CD4-positive, alpha-beta T cell treated with Interferon alpha-2 for 1 hour (primary cell): ENCODE measurements at regions not wholly inside any gene's neighbourhood (a gene's known extent, or its start where the extent isn't known, plus 50 kb on each side); places are given as distances from the start of the nearest gene placed in this dataset.
"Not testable (repeated sequence)": the region's sequence is repeated elsewhere in the genome, so short reads cannot be mapped to it uniquely, and the experiment has no call there.

Experiments
- DNase-seq, 2 donors: peaks; one replicate each; pipeline ENCODE4 v3.0.0-alpha.2; 2020 to 2022

GRCh38 chr13:61358599-61358998 is 57.0 kb downstream of the PCDH20 start:
- DNase-seq = no peak

GRCh38 chr13:61350341-61350740 is 65.3 kb downstream of the PCDH20 start:
- DNase-seq = no peak

- no peak for DNase-seq
These were observed 76.5 kb downstream of the PCDH20 start for GRCh38 chr13:61339054-61339621.

DNA sequence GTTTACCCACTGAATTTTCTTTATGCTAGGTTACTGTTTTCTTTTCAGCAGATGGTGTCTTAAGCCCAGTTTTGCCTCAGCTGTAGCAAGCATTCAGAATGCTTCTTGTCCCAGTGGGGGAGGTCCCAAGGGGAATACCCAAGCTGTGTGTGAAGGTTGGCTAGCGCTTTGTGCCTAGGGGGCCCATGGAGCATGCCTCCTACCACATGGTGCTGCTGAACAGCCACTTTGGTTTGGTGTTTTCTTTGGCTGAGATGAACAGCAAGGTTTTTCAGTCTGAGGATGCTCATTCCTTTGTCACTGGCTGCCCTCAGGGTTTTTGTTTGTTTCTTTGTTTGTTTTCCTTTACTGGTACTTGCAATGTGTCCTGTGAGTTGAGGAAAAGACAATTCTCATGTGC is 99.0 kb downstream of the PCDH20 start:
- no peak for DNase-seq

GRCh38 chr13:61294467-61295191 is 121.0 kb downstream of the PCDH20 start:
- no peak for DNase-seq

GRCh38 chr13:61286148-61286745 is 129.4 kb downstream of the PCDH20 start:
- no peak for DNase-seq

- DNase-seq = no peak
These were observed 137.9 kb downstream of the PCDH20 start for GRCh38 chr13:61277586-61278276.

- no peak for DNase-seq
These were observed 138.6 kb downstream of the PCDH20 start for GRCh38 chr13:61277088-61277487.

DNA sequence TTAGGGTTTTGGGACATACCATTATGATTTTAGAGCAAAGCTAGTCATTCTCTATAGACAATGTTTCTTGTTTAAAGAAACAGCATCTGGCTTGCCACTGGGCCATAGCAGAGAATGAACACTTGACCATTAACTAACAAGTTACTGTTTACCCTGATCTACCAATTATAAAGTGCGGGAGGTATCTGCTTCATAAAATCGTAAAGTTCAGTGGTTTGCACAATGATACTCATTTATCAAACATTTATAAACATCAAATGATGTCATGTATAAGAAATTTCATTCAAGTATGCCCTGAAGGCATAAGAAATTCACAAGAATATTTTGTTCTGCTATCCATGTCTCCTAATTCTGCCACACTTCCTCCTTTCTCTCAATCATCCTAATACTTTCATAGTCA is 139.2 kb downstream of the PCDH20 start:
- no peak for DNase-seq

GRCh38 chr13:61275736-61276135 is 139.9 kb downstream of the PCDH20 start:
- no peak for DNase-seq

DNA sequence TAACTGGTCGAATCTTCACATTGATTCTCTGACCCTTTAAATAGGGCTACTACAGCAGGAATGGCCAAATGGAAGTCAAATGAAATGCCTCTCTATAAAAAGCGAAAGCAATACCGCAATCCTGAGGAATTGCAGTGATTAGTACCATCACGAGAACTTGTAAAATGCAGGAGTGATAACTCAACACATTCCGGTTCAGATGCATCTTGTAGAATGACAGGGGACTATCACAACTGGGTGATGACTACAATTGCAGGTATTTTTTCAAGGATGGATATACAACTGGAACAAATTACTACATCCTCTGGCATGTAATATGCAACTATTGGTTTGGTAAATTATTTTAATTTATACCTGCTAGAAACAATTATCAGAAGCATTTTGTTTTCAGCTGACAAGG is 140.4 kb downstream of the PCDH20 start:
- DNase-seq = no peak

DNA sequence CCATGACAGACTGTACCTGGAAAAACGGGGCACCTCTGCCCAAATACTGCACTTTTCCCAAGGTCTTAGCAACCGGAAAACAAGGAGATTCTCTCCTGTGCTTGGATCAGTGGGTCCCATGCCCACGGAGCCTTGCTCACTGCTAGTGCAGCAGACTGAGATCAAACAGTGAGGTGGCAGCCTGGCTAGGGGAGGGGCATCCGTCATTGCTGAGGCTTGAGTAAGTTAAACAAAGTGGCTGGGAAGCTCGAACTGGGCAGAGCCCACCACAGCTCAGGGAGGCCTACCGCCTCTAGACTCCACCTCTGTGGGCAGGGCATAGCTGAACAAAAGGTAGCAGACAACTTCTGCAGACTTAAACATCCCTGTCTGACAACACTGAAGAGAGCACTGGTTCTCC is 148.8 kb downstream of the PCDH20 start:
- DNase-seq = not testable (repeated sequence)

GRCh38 chr13:61261746-61262472 is 153.7 kb downstream of the PCDH20 start:
- DNase-seq = no peak

DNA sequence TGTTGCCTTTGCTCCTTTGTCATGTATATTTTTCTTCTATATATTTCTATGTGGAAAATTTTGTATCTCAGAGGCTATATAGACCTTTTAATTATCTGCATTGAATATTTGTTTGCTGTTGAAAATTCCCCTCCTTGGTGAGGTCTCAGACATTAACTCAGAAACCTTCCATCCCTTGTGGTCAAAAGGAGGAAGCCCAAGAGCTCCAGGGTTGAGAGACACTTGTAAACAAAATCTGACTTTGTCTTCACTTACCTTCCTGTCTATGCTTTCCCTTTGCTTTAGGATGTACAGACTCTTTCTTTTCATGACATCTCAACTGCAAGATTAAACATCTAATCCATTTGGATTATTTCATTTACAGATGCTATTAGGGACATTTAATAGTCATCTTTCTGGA is 157.5 kb downstream of the PCDH20 start:
- no peak for DNase-seq

GRCh38 chr13:61255040-61255796 is 160.4 kb downstream of the PCDH20 start:
- no peak for DNase-seq

- DNase-seq = no peak
These were observed 162.4 kb downstream of the PCDH20 start for GRCh38 chr13:61253105-61253877.

GRCh38 chr13:61252213-61252612 is 163.4 kb downstream of the PCDH20 start:
- DNase-seq = no peak

DNA sequence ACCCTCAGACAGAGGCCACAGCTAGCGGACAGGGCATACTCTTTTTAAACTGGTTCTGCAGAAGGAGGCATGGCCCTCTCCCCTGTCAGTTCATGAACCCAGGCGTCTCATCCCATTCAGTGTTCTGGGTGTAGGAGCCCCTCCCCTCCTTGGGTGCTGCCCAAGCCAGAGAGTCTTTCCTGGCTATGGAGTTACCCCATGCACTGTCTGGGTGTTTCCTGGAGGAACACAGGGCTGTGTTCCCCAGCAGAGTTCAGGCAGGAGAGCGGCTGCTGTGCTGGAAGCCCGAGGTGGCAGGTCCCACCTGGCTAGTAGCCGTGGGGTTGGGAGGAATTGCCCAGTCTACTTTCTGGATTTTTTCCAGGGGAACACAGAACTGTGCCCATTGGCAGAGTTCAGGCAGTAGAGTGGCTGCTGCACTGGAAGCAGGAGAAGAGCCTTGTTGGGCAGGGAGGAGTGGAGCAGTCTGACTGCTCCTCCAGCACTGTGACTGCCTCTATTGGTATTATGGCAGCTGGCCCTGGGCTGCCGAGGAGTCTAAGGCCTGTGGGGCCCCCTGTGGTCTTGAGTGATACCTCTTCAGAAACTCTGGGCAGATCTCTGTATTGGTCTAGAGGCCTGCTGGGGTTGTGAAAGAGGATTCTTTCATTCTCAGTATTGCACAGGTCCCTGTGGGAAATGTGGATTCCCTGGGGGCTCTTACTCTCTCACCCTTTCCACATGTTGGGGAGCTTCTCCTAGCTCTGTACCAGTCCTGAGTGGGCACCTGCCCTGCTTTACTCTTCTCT is 168.3 kb downstream of the PCDH20 start:
- no peak for DNase-seq

DNA sequence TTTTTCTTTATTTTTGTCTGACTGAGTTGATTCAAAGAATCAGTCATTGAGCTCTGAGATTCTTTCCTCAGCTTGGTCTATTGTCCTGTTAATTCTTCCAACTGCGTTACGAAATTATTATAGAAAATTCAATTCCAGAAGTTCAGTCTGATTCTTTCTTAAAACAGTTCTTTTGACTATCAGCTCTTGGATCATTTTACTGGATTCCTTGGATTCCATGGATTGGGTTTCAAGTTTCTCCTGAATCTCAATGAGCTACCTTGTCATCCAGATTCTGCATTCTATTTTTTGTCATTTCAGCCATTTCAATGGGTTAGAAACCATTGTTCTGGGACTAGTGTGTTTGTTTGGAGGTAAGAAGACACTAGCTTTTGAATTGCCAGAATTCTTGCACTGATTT is 169.3 kb downstream of the PCDH20 start:
- no peak for DNase-seq

GRCh38 chr13:61215601-61216000 is 200.0 kb downstream of the PCDH20 start:
- DNase-seq = no peak

- DNase-seq = no peak
These were observed 200.5 kb downstream of the PCDH20 start for GRCh38 chr13:61215116-61215515.
